DND-41 (cell line): ENCODE measurements at regions not wholly inside any gene's neighbourhood (a gene's known extent, or its start where the extent isn't known, plus 50 kb on each side); places are given as distances from the start of the nearest gene placed in this dataset.

ENCODE experiments used
- ATAC-seq: fragments of 200-7000 bp; cut with Tn5 transposase; 3 replicates; pipeline ENCODE4 v1.9.1; 2021; ENCODE audit warnings: low read depth; ENCODE audit not compliant: insufficient read depth
- DNase-seq: peaks from one replicate; pipeline ENCODE4 v3.0.0-alpha.2; 2020
- H2AFZ ChIP-seq: 2 replicates; pipeline ENCODE4 v1.6.0; 2012; ENCODE audit warnings: low read depth, low read length
- H3K27ac ChIP-seq: 2 replicates; pipeline ENCODE4 v1.5.1; 2012; ENCODE audit warnings: low read length, inconsistent platforms
- H3K27me3 ChIP-seq: fragments of 200-600 bp; sonication (generic); 2 replicates; pipeline ENCODE4 v1.6.0; 2012; ENCODE audit warnings: low read length, mild to moderate bottlenecking, inconsistent platforms; ENCODE audit not compliant: insufficient read depth, poor library complexity
- H3K36me3 ChIP-seq: 2 replicates; pipeline ENCODE4 v1.5.1; 2012; ENCODE audit warnings: low read length, inconsistent platforms; ENCODE audit not compliant: insufficient read depth
- H3K4me1 ChIP-seq: 2 replicates; pipeline ENCODE4 v1.5.1; 2012; ENCODE audit warnings: mild to moderate bottlenecking, low read length; ENCODE audit not compliant: insufficient read depth
- H3K4me2 ChIP-seq: 2 replicates; pipeline ENCODE4 v1.6.0; 2012; ENCODE audit warnings: mild to moderate bottlenecking, moderate library complexity, low read length, inconsistent platforms; ENCODE audit not compliant: insufficient read depth
- H3K4me3 ChIP-seq, 2 experiments: fragments of 200-600 bp in 1 of 2; shearing (Covaris generic) in 1 of 2; 2 replicates each; pipeline ENCODE4 v1.5.1; 2012 to 2016; ENCODE audit warnings: inconsistent platforms in 2 of 2, low read length in 2 of 2, mild to moderate bottlenecking in 2 of 2, low read depth in 1 of 2, moderate library complexity in 1 of 2
- H3K79me2 ChIP-seq: 2 replicates; pipeline ENCODE4 v1.6.0; 2012; ENCODE audit warnings: low read length, inconsistent platforms; ENCODE audit not compliant: insufficient read depth
- H3K9ac ChIP-seq: 2 replicates; pipeline ENCODE4 v1.6.0; 2012; ENCODE audit warnings: low read depth, mild to moderate bottlenecking, inconsistent platforms, low read length, moderate library complexity
- H3K9me3 ChIP-seq: 2 replicates; pipeline ENCODE4 v1.5.1; 2012; ENCODE audit warnings: low read length, moderate library complexity, mild to moderate bottlenecking, inconsistent platforms; ENCODE audit not compliant: insufficient read depth, severe bottlenecking
- H4K20me1 ChIP-seq: 2 replicates; pipeline ENCODE4 v1.6.0; 2012; ENCODE audit warnings: low read length; ENCODE audit not compliant: insufficient read depth
- CTCF ChIP-seq: IDR thresholded peaks from 2 replicates; pipeline ENCODE4 v1.5.1; 2012; ENCODE audit warnings: borderline replicate concordance, low read length, moderate library complexity, mild to moderate bottlenecking; ENCODE audit not compliant: poor library complexity, severe bottlenecking; ENCODE audit errors: extremely low read depth
- EZH2 ChIP-seq: IDR thresholded peaks from 3 replicates; pipeline ENCODE4 v1.6.1; 2012; ENCODE audit warnings: borderline replicate concordance, low read depth, mild to moderate bottlenecking, moderate library complexity, low read length, inconsistent platforms; ENCODE audit not compliant: severe bottlenecking

- TF ChIP-seq EZH2 (no peak), CTCF (no peak)
- Histone ChIP-seq H3K9ac (no peak overlapping the region), H4K20me1 (no peaks in the 10 kb centered on the region), H3K4me2 (no peak overlapping the region), H3K79me2 (no peaks in the 10 kb centered on the region), H3K4me3 (no peak overlapping the region), H3K27ac (no peak overlapping the region), H3K27me3 (no peaks in the 10 kb centered on the region), H3K4me1 (no peaks in the 10 kb centered on the region), H3K36me3 (no peaks in the 10 kb centered on the region), H3K9me3 (no peaks in the 10 kb centered on the region), H2AFZ (no peak overlapping the region)
- no peak for DNase-seq
- no peak; the same call in 2 of the 3 replicates for ATAC-seq
Observed at GRCh38 chr2:8003462-8004075, 678.3 kb upstream of the ID2 start.

GRCh38 chr2:8004250-8004681, 677.6 kb upstream of the ID2 start:
- TF ChIP-seq EZH2, result no peak
- TF ChIP-seq CTCF, result no peak
- Histone ChIP-seq H3K4me2 (no peak overlapping the region), H4K20me1 (no peaks in the 10 kb centered on the region), H3K27ac (no peak overlapping the region), H3K9ac (no peak overlapping the region), H3K9me3 (no peaks in the 10 kb centered on the region), H3K27me3 (no peaks in the 10 kb centered on the region), H3K4me1 (no peaks in the 10 kb centered on the region), H2AFZ (no peak overlapping the region), H3K79me2 (no peaks in the 10 kb centered on the region), H3K36me3 (no peaks in the 10 kb centered on the region), H3K4me3 (no peak overlapping the region)
- DNase-seq, result no peak
- no peak for ATAC-seq

GRCh38 chr2:8006181-8006580, 675.7 kb upstream of the ID2 start:
- H2AFZ ChIP-seq, result 0 out of 2 replicates have a peak overlapping the region, but pooled peaks have one; percentile 14
- no peak overlapping the region for H3K4me2 ChIP-seq
- no peaks in the 10 kb centered on the region for H3K36me3 ChIP-seq
- no peaks in the 10 kb centered on the region for H3K27me3 ChIP-seq
- no peaks in the 10 kb centered on the region for H3K79me2 ChIP-seq
- no peak overlapping the region for H3K27ac ChIP-seq
- no peaks in the 10 kb centered on the region for H4K20me1 ChIP-seq
- no peaks in the 10 kb centered on the region for H3K9me3 ChIP-seq
- ATAC-seq (no peak), DNase-seq (no peak)
- no peaks in the 10 kb centered on the region for H3K4me1 ChIP-seq
- TF ChIP-seq EZH2, result no peak
- TF ChIP-seq CTCF, result no peak
- H3K4me3 ChIP-seq, result no peak overlapping the region
- no peak overlapping the region for H3K9ac ChIP-seq
